Subcutaneous abdominal adipose tissue (tissue), 5 donors: ENCODE measurements at regions not wholly inside any gene's neighbourhood (a gene's known extent, or its start where the extent isn't known, plus 50 kb on each side); places are given as distances from the start of the nearest gene placed in this dataset.
"Not testable (repeated sequence)": the region's sequence is repeated elsewhere in the genome, so short reads cannot be mapped to it uniquely, and the experiment has no call there.

Experiments
- H3K27ac ChIP-seq: one replicate; pipeline ENCODE4 v1.7.0; 2013; ENCODE audit warnings: low read depth, mild to moderate bottlenecking, inconsistent platforms, low read length, moderate library complexity
- H3K27me3 ChIP-seq, 5 donors: one replicate each; pipeline ENCODE4 v1.7.0; 2013; ENCODE audit warnings: low read length in 5 of 5, inconsistent platforms in 1 of 5; ENCODE audit not compliant: control insufficient read depth in 5 of 5, insufficient read depth in 4 of 5
- H3K36me3 ChIP-seq, 5 donors: one replicate each; pipeline ENCODE4 v1.7.0; 2013; ENCODE audit warnings: low read length in 5 of 5; ENCODE audit not compliant: control insufficient read depth in 5 of 5, insufficient read depth in 5 of 5
- H3K4me1 ChIP-seq, 5 donors: one replicate each; pipeline ENCODE4 v1.7.0; 2013; ENCODE audit warnings: low read length in 5 of 5, mild to moderate bottlenecking in 3 of 5, moderate library complexity in 1 of 5; ENCODE audit not compliant: control insufficient read depth in 5 of 5, insufficient read depth in 5 of 5
- H3K4me3 ChIP-seq, 5 donors: one replicate each; pipeline ENCODE4 v1.7.0; 2013; ENCODE audit warnings: low read length in 5 of 5, low read depth in 1 of 5
- H3K9ac ChIP-seq, 5 donors: one replicate each; pipeline ENCODE4 v1.7.0; 2013; ENCODE audit warnings: low read length in 5 of 5, mild to moderate bottlenecking in 4 of 5, moderate library complexity in 3 of 5
- H3K9me3 ChIP-seq, 5 donors: one replicate each; pipeline ENCODE4 v1.7.0; 2013; ENCODE audit warnings: low read length in 5 of 5; ENCODE audit not compliant: control insufficient read depth in 5 of 5
- donor health status: healthy.
- donor health status: healthy.
- donor health status: healthy.
- donor health status: healthy.
- donor health status: healthy.

GRCh38 chr10:44246287-44246686 is 138.6 kb downstream of the CXCL12 start:
- not testable (repeated sequence) for H3K9me3 ChIP-seq, H3K27ac ChIP-seq, H3K36me3 ChIP-seq, H3K27me3 ChIP-seq, H3K9ac ChIP-seq, H3K4me3 ChIP-seq, H3K4me1 ChIP-seq

DNA sequence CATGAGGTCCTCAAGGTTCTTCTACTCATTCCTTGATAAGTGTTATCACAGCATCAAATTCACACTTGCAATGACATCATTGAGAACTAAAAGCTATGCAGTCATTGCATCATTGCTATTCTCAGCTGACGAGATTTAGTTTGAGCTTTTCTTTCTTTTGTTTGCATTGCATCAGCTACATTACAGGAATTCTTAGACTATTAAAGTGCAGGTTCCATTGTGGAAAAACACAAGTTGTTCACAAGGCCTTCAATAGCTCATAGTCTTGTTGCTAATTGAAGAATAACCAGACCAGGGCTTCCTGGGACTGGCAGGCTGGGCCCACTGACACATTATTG is 139.3 kb downstream of the CXCL12 start:
- Histone ChIP-seq H3K4me3 (no peak overlapping the region), H3K27me3 (no peaks in the 10 kb centered on the region), H3K9me3 (no peaks in the 10 kb centered on the region), H3K9ac (no peak overlapping the region), H3K27ac (no peak overlapping the region), H3K4me1 (peaks cover 0 to 5% (median 0%) of the 10 kb centered on the region in 5 donors), H3K36me3 (no peaks in the 10 kb centered on the region)

DNA sequence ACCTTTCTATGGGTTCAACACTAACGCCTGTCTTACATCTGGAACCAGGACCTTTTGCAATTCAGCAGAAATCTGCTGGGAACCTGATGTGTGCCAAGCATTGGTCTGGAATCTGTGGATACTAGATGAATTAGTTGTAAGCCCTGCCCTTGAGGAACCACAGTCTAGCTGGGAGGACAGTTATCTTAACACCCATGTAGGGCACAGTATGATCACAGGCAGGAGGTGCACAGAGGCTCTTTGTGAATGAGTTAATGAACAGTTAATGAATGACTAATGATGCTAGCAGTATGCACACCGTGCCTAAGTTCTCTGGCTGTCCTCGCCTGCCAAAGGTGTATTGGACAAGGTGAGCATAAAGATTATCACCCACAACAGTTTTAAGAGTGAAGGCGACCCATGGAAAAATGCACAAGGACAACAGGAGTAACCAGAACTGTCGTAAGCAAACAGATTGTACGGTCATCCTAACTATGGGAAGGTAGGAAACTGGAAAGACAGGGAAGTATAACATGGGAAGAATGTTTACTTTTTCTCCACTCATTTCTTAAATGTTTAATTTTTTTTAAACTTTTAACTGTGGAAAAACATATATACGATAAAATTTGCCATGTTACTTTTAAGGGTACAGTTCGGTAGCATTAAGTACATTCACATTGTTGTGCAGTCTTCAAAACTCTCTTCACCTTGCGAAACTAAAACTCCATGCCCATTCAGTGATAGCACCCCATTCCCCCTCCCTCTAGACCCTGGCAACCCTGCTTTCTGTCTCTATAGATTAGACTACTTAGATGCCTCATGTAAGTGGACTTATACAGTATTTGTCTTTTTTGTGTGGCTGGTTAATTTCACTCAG is 139.9 kb downstream of the CXCL12 start:
- Histone ChIP-seq H3K9me3 (no peaks in the 10 kb centered on the region), H3K9ac (no peak overlapping the region), H3K36me3 (no peaks in the 10 kb centered on the region), H3K4me1 (peaks cover 0 to 7% (median 0%) of the 10 kb centered on the region in 5 donors), H3K4me3 (no peak overlapping the region), H3K27me3 (no peaks in the 10 kb centered on the region), H3K27ac (no peak overlapping the region)

- Histone ChIP-seq H3K9me3 (no peaks in the 10 kb centered on the region), H3K36me3 (no peaks in the 10 kb centered on the region)
Measured at GRCh38 chr10:44243851-44244510, 140.9 kb downstream of the CXCL12 start.

GRCh38 chr10:44242826-44243225 is 142.1 kb downstream of the CXCL12 start:
- Histone ChIP-seq H3K9ac (no peak overlapping the region), H3K9me3 (no peaks in the 10 kb centered on the region), H3K27ac (no peak overlapping the region), H3K36me3 (no peaks in the 10 kb centered on the region), H3K27me3 (no peaks in the 10 kb centered on the region), H3K4me3 (no peak overlapping the region), H3K4me1 (peaks cover 0 to 3% (median 0%) of the 10 kb centered on the region in 5 donors)

More at GRCh38 chr10:44243851-44244510, 140.9 kb downstream of the CXCL12 start:
- Histone ChIP-seq H3K4me3 (no peak overlapping the region), H3K9ac (no peak overlapping the region), H3K4me1 (peaks cover 0 to 3% (median 0%) of the 10 kb centered on the region in 5 donors), H3K27me3 (no peaks in the 10 kb centered on the region), H3K27ac (no peak overlapping the region)

GRCh38 chr10:44242091-44242490 is 142.8 kb downstream of the CXCL12 start:
- H3K27me3 ChIP-seq = no peaks in the 10 kb centered on the region
- no peak overlapping the region for H3K4me3 ChIP-seq
- H3K9me3 ChIP-seq = no peaks in the 10 kb centered on the region
- H3K36me3 ChIP-seq = no peaks in the 10 kb centered on the region
- H3K9ac ChIP-seq = no peak overlapping the region
- no peak overlapping the region for H3K27ac ChIP-seq
- peaks cover 0 to 3% (median 0%) of the 10 kb centered on the region in 5 donors for H3K4me1 ChIP-seq

- Histone ChIP-seq H3K9me3 (no peaks in the 10 kb centered on the region), H3K4me3 (no peak overlapping the region), H3K27me3 (no peaks in the 10 kb centered on the region), H3K36me3 (no peaks in the 10 kb centered on the region), H3K9ac (no peak overlapping the region), H3K27ac (no peak overlapping the region), H3K4me1 (peaks cover 0 to 3% (median 0%) of the 10 kb centered on the region in 5 donors)
Measured at GRCh38 chr10:44240584-44241205, 144.2 kb downstream of the CXCL12 start.

DNA sequence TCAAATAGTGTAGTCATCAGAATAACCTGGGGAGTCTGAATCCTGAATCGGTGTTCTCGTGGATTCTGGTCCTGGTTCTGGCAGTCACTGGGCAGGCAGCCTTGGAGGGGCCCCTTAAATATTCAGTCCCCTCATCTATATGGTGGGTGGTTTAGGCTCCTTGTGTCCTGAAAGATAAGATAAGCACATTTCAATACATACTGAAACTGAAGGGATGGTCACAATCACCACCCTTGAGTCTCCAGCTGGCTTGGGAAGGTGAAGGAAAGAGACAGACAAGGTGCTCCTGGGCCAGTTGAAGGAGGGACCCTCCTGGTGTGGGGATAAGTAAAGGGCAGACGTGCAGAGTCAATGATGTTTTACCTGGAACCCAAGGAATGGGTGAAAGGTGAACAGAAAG is 146.7 kb downstream of the CXCL12 start:
- Histone ChIP-seq H3K4me1 (peaks cover 0 to 3% (median 0%) of the 10 kb centered on the region in 5 donors), H3K9me3 (no peaks in the 10 kb centered on the region), H3K9ac (no peak overlapping the region), H3K36me3 (no peaks in the 10 kb centered on the region), H3K4me3 (no peak overlapping the region), H3K27me3 (no peaks in the 10 kb centered on the region), H3K27ac (no peak overlapping the region)

DNA sequence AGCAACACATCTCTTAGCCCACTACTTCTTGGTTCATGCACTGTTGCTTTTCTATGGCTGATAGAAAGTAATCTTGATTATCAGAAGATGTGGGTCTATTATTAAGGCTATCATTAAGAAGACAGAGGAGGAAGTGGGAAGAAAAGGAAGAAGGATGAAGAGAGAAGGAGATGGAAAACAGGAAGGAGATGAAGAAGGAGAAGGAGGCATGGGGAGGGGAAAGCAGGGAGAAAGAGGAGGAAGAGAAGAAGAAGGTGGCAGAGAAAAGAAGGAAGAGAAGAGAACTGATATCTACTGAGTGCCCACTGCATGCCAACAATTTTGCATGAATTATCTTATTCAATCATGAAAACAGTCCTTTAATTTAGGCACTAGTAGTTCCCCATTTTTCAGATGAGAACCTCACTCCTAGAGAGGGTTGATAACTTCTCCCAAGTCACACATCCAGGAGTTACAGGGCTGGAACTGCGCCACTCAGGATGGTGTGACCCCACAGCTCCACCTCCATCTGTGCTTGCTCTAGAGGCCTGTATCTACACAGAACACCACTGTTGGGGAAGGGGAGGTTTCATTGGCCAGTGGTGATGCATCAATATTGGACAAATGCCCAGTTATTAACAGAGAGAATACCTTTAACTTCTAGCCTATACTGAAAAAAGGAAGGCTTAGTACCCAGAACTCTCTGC is 147.4 kb downstream of the CXCL12 start:
- no peaks in the 10 kb centered on the region for H3K9me3 ChIP-seq
- no peaks in the 10 kb centered on the region for H3K27me3 ChIP-seq
- no peaks in the 10 kb centered on the region for H3K36me3 ChIP-seq
- H3K9ac ChIP-seq = no peak overlapping the region
- peaks cover 0 to 3% (median 0%) of the 10 kb centered on the region in 5 donors for H3K4me1 ChIP-seq
- H3K27ac ChIP-seq = no peak overlapping the region
- no peak overlapping the region for H3K4me3 ChIP-seq
